Activated T-helper 9 cell treated with anti-CD3 and anti-CD28 coated beads, Interleukin-2, amount 50 U/mL, for 16 hours (primary cell): ENCODE measurements at regions not wholly inside any gene's neighbourhood (a gene's known extent, or its start where the extent isn't known, plus 50 kb on each side); places are given as distances from the start of the nearest gene placed in this dataset.
"Not testable (repeated sequence)": the region's sequence is repeated elsewhere in the genome, so short reads cannot be mapped to it uniquely, and the experiment has no call there.

ENCODE experiments used
- DNase-seq: peaks from one replicate; pipeline ENCODE4 v3.0.0-alpha.2; 2020; ENCODE audit warnings: low read depth

DNA sequence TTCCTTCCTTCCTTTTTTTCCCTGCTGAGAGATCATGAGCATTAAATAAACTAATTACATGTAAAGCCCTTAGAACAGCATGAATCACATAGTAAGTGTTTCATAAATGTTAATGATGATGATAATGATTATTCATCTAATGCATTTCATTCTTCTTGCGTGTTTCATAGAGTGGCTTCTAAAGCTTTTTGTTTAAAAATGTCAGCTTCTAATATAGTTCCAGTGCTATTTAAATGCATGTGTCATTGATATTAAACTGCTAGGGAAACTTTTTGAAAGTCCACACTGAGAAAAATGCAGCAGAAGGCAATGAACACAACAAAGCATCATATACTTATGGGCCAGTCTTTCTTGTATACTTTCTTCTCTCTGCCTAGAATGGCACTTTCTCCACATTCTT lies 894.8 kb downstream of the REEP3 start:
- DNase-seq = no peak

DNA sequence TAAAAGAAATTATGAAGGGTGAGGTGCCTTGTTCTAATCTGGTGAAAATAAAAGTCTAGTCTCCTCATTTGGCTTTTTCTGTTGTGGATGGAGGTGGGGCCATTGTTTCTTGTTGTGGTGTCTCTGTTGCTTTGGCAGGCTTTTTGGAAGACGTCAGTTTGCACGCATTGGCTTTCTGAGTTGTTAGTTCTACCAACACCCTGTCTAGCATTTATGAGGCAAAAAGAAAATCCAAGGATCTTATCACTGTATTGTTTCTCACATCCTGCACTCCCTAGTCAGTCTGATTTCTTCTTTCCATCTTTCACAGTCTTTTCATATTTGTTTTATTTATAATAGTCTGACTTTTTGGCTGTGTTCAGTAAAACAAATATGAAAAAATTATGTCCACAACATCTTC lies 898.3 kb downstream of the REEP3 start:
- DNase-seq = no peak

DNA sequence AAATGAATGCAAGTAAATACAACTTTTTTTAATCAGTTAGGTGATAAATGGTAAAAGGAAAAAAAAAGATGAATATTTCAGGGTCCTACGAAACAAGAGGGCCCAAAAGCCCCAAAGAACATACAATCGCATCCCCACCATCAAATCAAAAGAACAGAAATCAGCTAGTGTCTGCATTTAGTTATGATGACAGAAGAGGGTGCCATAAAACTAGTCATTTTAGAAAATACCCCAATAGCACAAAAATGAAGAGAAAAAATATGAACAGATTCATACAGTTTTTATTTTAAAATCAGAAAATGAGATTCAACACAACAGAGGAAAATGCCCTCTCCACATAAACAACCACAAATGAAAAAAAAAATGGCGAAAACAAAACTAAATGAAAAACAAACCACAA lies 905.5 kb downstream of the REEP3 start:
- DNase-seq = no peak

DNA sequence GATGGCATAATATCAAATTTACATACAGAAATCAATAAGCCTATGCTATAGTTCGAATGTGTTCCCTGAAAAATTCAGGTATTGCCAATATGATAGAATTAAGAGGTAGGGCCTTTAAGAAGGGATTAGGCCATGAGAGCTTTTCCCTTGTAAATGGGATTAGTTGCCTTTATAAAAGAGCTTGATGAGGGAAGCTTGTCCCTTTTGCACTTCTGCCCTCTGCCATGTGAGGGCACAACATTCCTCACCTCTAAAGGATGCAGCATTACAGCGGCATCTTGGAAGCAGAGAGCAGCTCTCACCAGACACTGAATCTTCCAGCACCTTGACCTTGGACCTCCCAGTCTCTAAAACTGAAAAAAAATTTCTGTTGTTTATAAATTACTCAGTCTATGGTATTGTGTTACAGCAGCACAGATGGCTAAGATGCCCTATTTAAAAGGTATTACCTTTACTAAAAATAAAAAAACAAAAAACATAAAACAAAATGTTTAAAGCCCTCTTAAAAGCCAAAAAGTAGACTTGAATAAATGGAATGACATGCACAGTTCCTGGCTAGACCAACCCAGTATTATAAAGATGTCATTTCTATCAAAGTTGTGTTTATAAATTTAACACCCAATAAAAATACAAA lies 909.6 kb downstream of the REEP3 start:
- DNase-seq = no peak

DNA sequence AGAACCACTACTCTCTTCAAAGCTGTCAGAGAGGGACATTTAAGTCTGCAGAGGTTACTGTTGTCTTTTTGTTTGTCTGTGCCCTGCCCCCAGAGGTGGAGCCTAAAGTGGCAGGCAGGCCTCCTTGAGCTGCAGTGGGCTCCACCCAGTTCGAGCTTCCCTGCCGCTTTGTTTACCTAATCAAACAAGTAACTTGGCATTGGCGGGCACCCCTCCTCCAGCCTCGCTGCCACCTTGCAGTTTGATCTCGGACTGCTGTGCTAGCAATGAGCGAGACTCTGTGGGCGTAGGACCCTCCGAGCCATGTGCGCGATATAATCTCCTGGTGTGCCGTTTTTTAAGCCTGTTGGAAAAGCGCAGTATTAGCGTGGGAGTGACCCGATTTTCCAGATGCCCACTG lies 920.7 kb downstream of the REEP3 start:
- not testable (repeated sequence) for DNase-seq

DNA sequence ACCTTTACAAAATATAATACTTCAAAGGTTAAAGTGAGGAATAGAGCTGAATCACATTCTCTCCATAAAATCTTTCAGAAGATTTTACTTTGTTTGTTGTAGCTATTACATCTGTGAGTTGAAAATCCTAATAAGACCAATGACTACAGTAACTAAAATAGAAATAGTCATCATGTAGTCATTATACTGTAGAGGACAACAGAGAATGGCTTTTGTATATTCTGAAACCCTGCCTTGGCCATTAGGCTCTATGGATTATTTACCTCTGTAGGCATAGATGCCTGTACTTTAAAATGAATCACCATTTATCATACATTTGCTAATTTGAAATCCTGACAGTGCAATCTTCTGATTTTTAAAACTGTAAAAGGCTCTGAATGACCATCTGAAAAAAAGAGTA lies 923.0 kb downstream of the REEP3 start:
- no peak for DNase-seq

DNA sequence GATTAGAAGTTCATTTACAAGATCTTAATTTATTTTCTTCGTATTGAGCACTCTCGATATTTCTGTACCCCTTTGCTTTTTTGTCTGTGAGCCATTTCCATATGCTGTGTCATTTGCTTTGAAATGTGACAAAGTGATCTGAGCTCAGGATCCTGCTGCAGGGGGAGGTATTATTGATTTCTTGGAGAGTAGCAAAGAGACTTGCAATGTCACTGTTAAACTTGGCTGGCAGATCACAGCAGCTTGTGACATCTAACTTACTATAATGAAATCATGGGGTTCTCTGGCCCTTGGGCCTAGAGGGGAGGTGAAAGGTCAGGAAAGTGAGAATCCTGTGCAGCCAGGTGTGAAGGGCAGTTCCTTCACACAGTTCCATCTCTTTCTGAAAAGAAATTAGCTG lies 923.4 kb downstream of the REEP3 start:
- DNase-seq = no peak

DNA sequence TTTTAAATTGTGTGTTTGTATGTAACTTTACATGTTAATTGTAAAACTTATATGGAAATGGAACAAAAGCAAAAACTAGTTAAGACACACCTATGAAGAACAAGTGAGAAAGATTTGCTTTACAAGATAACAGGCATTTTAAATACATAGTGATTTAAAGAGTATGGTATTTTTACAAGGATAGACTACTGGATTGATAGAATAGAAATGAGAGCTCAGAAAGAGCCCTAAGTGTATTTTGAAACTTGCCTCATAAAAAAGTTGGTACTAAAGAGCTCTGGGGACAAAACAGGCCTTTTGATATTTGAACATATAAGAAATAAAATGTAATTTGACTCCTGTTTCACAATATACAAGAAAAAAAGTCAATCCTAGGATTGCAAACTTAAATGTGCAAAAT lies 928.4 kb downstream of the REEP3 start:
- no peak for DNase-seq

DNA sequence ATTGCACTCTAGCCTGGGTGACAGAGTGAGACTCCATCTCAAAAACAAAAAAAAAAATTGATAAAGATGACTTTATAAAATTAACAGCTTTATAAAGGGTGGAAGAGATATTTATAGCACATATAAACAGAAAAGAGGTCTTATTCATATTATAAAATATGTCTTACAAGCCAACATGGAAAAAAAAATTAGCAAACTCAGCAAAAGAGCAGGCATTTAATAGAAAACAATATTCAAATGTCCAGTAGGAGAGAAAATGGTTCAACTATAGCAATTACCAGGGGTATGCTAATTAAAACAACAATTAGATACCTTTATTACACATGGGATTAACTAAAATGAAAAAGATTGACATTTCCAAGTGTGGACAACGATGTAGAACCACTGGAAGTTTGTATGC lies 929.1 kb downstream of the REEP3 start:
- no peak for DNase-seq

DNA sequence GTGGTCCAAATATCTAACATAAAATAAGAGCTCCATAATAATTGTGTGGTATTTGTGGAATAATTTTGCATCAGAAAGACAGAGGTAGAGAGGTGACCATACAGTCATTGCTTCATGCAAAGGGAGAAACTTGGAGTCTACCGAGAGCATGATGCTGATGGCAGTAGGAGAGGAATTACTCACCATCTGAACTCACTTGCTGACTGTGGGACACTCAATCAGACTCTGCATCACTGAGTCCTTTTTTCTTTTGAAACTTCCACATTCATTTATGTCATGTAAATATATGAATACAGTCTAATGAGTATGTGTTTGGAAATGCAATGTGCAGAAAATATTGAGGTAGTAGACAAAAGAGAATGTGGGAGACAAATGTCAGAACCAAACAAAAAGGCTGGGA lies 933.8 kb downstream of the REEP3 start:
- no peak for DNase-seq

DNA sequence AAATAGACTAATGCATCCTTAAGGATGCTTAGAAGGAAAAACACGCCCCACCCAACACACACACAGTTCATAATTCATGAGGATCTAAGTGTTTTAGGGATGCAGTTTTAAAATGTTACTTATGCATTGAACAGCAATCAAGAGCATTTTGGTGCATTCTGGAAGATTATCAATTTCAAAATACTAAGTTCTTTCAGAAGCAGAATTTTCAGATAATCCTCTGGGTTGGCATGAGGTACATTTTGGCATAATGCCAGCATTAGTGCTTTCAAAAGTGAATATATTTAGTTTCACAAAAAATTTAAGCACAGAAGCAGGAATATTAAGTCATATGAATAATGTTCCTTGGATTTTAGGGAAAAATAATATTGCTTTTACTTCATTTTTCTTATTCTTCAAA lies 937.1 kb downstream of the REEP3 start:
- DNase-seq = no peak

DNA sequence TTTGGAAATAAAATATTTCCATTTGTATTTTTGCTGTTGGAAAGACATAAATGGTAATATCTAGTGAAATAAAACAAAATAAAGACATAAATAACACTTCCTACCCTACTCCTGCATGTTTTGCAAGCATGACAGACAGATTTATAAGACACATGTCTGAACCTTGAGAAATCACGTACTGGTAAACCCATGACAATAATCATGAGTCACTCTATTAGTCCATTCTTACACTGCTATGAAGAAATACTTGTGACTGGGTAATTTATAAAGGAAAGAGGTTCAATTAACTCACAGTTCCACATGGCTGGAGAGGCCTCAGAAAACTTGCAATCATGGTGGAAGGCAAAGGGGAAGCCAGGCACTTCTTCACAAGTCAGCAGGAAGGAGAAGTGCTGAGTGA lies 942.2 kb downstream of the REEP3 start:
- DNase-seq = no peak

DNA sequence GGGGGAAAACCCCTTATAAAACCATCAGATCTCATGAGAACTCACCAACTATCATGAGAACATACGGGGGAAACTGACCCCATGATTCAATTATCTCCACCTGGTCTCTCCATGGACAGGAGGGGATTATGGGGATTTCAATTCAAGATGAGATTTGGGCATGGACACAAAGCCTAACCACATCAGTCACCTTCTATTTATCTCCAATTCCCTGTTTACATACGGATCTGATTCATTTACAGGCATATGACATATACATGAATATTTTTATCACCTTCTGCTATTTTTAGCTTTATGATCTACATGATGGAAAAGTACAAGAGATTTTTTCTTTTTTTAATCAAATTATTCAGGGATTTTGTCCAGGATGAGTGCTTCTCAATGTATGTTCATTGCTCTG lies 944.5 kb downstream of the REEP3 start:
- no peak for DNase-seq

DNA sequence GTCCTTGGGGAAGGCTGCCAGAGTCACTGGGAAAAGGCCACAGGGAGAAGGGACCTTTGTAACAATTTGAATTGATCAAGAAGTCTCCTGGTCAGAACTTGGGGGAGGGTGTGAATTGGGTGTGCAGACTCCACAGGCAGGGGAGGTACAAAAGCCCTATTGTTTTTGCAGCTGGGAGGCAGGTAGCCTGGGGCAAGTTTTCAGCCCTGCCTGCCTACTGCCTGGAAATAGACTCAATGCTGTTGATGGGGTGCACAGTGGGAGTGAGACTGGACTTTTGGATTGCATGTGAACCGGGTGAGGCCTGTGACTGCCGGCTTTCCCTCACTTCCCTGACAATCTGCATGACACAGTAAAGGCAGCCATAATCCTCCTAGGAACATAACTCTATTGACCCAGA lies 947.0 kb downstream of the REEP3 start:
- no peak for DNase-seq

DNA sequence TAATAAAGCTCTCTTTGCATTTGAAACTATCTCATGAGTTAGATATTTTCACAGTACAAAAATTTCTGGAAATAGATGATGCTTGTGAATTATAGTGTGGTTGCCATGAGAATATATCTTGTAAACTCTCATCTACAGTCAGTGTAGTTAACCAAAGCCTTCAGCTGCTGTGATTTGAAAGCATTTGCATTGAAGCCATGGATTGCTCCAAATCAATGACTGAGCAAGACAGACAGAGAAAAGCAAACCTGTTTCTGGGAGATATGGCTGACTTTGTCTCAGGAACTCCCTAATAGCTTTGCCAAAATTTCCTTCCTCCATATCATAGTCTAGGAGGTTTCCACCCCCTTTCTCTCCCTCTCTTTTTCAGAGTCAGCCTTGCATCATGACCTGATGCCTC lies 955.3 kb downstream of the REEP3 start:
- no peak for DNase-seq

DNA sequence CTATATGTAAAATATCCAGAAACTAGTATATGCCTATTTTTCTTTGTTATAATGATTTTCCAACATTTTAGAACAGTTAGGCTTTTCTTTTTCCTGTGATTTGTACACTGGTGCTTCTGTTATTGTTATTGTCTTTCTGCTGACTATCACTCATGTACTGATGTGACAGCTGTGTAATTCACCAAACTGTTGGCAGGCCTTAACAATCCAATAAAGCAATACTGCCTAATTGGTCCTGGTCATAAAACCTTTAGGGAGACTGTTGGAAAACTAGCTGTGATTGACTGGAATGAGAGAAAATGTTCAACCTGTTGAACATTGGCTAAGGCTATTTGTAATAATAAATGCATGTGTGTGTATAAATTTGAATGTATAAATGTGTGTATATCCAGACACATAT lies 956.6 kb downstream of the REEP3 start:
- no peak for DNase-seq

DNA sequence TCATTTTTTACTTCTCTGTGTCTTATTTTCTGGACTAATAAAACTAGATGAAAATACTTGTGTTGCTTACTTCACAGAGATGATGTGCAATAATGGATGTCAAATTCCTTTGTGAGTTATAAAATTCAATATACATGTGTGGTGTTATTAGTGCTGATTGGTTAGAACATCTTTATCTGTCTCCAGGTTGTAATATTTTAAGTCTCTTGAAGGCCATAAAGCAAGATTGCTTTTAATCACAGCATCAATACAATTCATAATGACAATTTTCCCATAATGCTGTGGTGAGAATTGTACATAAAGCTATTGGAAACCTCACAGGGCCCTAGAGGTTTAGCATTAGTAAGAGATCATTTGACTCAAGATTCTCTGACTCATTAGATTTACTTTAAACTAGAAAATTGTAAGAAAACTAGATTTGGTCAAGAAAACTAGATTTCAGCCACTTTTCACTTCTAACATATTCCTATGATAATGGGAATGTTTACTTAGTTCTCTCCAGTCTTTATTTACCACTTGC lies 963.7 kb downstream of the REEP3 start:
- DNase-seq = no peak

DNA sequence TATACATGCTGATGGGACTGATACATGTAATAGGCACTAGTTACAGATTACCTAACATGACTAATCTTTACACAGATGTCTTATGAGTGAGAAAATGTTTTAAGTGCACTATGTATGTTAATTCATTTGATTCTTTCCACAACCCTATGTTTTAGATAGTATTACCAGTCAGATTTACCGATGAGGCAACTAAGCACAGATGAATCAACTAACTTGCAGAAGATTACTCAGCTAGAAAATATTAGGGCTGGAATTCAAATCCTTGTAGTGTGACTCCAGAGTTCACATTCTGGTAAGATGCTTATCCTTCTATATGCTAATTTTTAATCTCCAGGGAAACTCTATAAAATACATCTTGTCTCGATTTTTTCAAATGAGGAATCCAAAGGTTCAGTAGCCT lies 964.9 kb downstream of the REEP3 start:
- no peak for DNase-seq

DNA sequence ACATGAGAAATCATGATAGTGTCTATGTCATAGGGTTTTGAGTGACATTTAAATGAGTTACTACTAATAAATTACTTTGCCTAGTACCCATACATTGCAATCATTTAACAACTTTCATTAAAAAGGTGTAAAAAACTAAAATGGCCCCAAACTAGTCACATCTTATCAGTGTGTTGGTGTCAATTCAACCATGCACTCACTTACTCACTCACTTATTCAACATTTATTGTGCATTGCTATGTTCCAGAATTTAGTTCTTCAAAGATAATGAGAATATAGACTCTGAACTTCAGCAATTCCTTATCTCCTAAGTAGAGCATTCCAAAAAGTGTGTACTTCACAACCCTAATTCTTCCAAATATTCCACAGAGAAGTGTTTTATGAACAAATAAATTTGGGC lies 965.7 kb downstream of the REEP3 start:
- no peak for DNase-seq

DNA sequence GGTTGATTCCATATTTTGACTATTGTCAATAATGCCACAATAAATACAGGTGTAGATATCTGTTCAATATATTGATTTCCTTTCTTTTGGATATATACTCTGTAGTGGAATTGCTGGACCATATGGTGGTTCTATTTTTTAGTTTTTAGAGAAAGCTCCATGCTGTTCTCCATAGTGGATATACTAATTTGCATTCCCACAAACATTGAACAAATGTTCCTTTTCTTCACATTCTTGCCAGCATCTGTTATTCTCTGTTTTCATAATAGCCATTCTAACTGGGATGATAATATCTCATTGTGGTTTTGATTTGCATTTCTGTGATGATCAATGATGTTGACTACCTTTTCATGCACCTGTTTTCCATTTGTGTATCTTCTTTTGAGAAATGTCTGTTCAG lies 973.7 kb downstream of the REEP3 start:
- DNase-seq = no peak

DNA sequence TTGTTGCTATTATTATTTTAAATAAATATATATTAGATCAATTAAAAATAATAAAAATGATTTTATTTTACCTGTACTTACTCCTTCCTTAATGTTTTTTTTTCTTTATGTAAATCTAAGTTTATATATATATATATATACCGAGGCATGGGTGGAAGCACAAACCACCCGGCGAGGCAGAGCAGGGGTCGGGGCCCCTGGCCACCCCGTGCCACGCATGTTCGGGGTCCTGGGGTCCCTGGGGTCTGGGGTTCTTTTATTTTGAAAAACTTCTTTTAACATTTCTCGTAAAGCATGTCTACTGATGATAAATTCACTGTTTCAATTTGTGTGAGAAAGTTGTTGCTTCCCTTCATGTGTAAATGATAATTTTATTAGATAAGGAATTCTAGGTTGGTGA lies 976.1 kb downstream of the REEP3 start:
- DNase-seq = no peak

DNA sequence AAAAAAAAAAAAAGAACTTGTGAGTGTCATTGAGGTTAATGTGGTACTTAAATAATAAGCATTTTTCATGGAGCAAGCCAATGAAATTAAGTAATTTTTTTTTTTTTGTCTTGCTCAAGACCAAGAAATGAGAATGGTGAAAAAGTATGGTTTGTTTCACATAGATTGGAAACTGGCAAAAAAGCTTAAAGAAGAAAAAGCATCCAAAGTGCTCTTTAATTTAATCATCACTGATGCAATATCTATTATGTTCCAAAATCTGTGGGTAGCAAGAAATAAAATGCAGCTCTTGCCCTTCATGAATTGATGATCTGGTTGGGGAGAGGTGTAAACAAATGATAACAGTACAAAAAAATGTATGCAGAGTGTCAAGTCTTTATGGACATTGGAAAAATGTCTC lies 980.6 kb downstream of the REEP3 start:
- no peak for DNase-seq

DNA sequence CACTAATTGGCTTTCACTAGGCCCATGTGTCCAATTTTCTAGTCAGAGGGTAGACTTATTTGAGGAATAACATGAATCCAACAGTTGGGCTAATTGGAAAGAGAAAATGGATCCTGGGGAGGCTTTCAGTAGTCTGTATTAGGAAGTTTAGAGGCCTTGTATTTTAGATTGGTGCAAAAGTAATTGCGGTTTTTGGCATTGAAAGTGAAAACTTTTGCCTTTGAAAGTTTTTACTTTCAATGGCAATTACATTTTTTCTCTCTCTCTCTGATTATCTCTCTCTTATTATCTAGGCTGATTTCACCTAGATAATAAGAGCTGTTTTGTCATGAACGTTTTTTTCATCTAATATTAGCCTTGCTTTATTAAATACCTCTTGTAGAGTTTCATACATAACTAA lies 981.7 kb downstream of the REEP3 start:
- DNase-seq = no peak

DNA sequence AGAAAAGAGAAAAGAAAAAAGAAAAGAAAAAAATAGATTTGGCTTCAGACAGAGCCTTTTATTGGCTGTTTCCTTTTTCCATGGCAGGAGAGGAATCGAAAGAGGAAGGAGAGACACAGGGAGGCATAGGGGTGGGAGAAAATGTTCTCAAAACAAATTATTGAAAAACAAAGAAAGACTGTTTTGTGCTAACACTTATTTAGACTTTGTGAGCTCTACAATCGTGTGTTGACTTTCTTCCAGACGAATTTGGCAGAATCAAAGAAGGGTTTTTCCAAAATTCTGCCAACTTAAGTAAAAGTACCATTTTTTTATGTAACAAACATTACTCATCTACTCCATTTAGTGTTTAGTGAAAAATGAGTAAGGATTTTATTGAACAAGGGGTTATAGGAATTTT lies 982.2 kb downstream of the REEP3 start:
- DNase-seq = no peak

DNA sequence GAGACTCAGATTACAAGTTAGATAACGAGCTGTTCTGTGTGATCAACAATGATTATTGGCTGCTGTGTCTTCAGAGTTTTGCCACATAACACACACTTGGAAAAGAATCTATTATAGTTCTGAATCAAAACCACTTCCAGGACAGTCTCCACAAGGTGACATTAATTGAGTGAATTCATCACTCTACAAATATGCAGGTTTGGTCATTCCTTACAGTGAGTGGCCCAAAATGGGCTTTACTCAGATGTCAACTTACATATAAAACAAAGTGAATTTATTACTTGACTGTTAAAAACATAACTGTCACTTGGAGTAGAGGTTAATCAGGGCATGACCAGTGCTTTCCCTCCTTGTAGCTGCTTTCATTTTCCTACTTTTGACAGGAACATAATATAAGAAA lies 984.3 kb downstream of the REEP3 start:
- DNase-seq = no peak
